Naive thymus-derived CD4-positive, alpha-beta T cell (primary cell): ENCODE measurements at regions not wholly inside any gene's neighbourhood (a gene's known extent, or its start where the extent isn't known, plus 50 kb on each side); places are given as distances from the start of the nearest gene placed in this dataset.

Experiments used
- ATAC-seq: fragments of 150-1000 bp; cut with Tn5 transposase; 2 replicates; pipeline ENCODE4 v1.10.0; 2021; ENCODE audit warnings: mild to moderate bottlenecking, moderate library complexity
- CTCF ChIA-PET: fragments of 350-600 bp; sonication (Branson Sonifier 250); formaldehyde crosslinking; loops from one replicate; lab custom pipeline; 2021; ENCODE audit warnings: antibody characterized with exemption; lab: Charles Lee
- POLR2A ChIA-PET: fragments of 350-600 bp; sonication (Branson Sonifier 250); formaldehyde crosslinking; loops from one replicate; lab custom pipeline; 2021; ENCODE audit warnings: antibody characterized with exemption, inconsistent platforms; lab: Charles Lee
- DNase-seq, 9 donors: peaks; one replicate each; pipeline versions ENCODE4 v3.0.0 to v3.0.0-alpha.2; 2020 to 2022; ENCODE audit warnings: mixed read lengths in 1 of 9
- H3K27ac ChIP-seq: one replicate; pipeline ENCODE4 v1.7.0; 2013; ENCODE audit warnings: mild to moderate bottlenecking, low read depth, low read length, moderate library complexity
- H3K27me3 ChIP-seq, 2 donors: one replicate each; pipeline ENCODE4 v1.7.0; 2013; ENCODE audit warnings: low read length in 2 of 2, mild to moderate bottlenecking in 2 of 2, moderate library complexity in 2 of 2; ENCODE audit not compliant: control insufficient read depth in 2 of 2, insufficient read depth in 2 of 2
- H3K36me3 ChIP-seq, 3 experiments: 1 replicate in 2 of 3; 2 replicates in 1 of 3; pipeline ENCODE4 v1.7.0; 2013; ENCODE audit warnings: low read length in 3 of 3, mild to moderate bottlenecking in 3 of 3, moderate library complexity in 1 of 3; ENCODE audit not compliant: insufficient read depth in 3 of 3, control insufficient read depth in 2 of 3
- H3K4me1 ChIP-seq, 2 donors: one replicate each; pipeline ENCODE4 v1.7.0; 2013; ENCODE audit warnings: low read length in 2 of 2, mild to moderate bottlenecking in 2 of 2, moderate library complexity in 1 of 2; ENCODE audit not compliant: control insufficient read depth in 2 of 2, insufficient read depth in 2 of 2
- H3K4me3 ChIP-seq: 2 replicates; pipeline ENCODE4 v1.7.0; 2013; ENCODE audit warnings: mild to moderate bottlenecking, low read length
- H3K9me3 ChIP-seq, 3 experiments: 1 replicate in 2 of 3; 2 replicates in 1 of 3; pipeline ENCODE4 v1.7.0; 2013; ENCODE audit warnings: low read length in 3 of 3; ENCODE audit not compliant: control insufficient read depth in 2 of 3
- H3K27ac Mint-ChIP-seq, 9 donors: one replicate each; pipeline ENCODE4 v1.8.0; 2020 to 2022; ENCODE audit warnings: mixed read lengths in 9 of 9, mild to moderate bottlenecking in 8 of 9, moderate library complexity in 5 of 9, inconsistent platforms in 2 of 9
- H3K27me3 Mint-ChIP-seq, 5 donors: one replicate each; pipeline ENCODE4 v1.8.0; 2021 to 2022; ENCODE audit warnings: mixed read lengths in 5 of 5, mild to moderate bottlenecking in 1 of 5
- H3K36me3 Mint-ChIP-seq, 5 donors: one replicate each; pipeline ENCODE4 v1.8.0; 2020 to 2022; ENCODE audit warnings: mixed read lengths in 5 of 5, mild to moderate bottlenecking in 3 of 5, inconsistent platforms in 1 of 5
- H3K4me1 Mint-ChIP-seq, 7 donors: one replicate each; pipeline ENCODE4 v1.8.0; 2020 to 2022; ENCODE audit warnings: mixed read lengths in 7 of 7, mild to moderate bottlenecking in 3 of 7, inconsistent platforms in 1 of 7
- H3K4me3 Mint-ChIP-seq, 10 donors: one replicate each; pipeline ENCODE4 v1.8.0; 2020 to 2022; ENCODE audit warnings: mild to moderate bottlenecking in 10 of 10, mixed read lengths in 10 of 10, moderate library complexity in 6 of 10, inconsistent platforms in 2 of 10
- H3K9me3 Mint-ChIP-seq, 11 donors: one replicate each; pipeline ENCODE4 v1.8.0; 2020 to 2022; ENCODE audit warnings: mixed read lengths in 11 of 11, mild to moderate bottlenecking in 4 of 11, inconsistent platforms in 1 of 11, moderate library complexity in 1 of 11
- intact Hi-C, 2 donors: fragments of 100-400 bp; cut with micrococcal nuclease; formaldehyde crosslinking; loops; one replicate each; pipeline ENCODE4 v1.15.1; 2023

GRCh38 chr4:111761531-111761930 lies 383.7 kb upstream of the FAM241A start:
- H3K27me3 Mint-ChIP-seq = no peaks in the 10 kb centered on the region
- ATAC-seq (no peak), DNase-seq (no peak)
- H3K4me1 ChIP-seq = no peaks in the 10 kb centered on the region
- no peaks in the 10 kb centered on the region for H3K36me3 Mint-ChIP-seq
- no peak overlapping the region for H3K4me3 ChIP-seq
- H3K9me3 ChIP-seq = no peaks in the 10 kb centered on the region
- no peaks in the 10 kb centered on the region for H3K4me1 Mint-ChIP-seq
- no peak overlapping the region for H3K27ac ChIP-seq
- POLR2A ChIA-PET = no interaction called here
- no peaks in the 10 kb centered on the region for H3K27me3 ChIP-seq
- H3K36me3 ChIP-seq = no peaks in the 10 kb centered on the region
- CTCF ChIA-PET = no interaction called here
- intact Hi-C loops = no loop called here
- no peak overlapping the region for H3K4me3 Mint-ChIP-seq
- H3K9me3 Mint-ChIP-seq = peaks cover 0 to 11% (median 0%) of the 10 kb centered on the region in 11 donors
- H3K27ac Mint-ChIP-seq = no peak overlapping the region

DNA sequence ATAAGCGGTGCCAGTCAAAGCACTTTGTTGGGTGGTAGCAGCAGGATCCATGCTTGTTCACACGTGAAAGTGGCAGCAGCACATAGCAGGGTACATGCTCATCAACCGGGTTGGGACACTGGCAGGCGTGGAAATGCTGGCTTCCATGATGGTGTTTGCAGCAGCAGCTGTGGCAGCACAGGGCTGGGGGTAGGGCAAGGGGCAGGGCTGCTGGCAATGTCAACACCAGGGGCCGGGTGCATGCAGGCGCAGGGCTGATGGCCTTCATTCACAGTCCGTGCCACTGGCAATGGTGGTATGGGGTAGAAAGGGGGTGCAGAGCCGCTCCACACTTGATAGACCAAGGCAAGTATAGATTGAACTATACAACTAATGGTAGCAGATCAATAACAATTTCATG lies 374.7 kb upstream of the FAM241A start:
- Mint-ChIP-seq H3K36me3 (no peaks in the 10 kb centered on the region), H3K27me3 (no peaks in the 10 kb centered on the region), H3K4me1 (no peaks in the 10 kb centered on the region), H3K4me3 (no peak overlapping the region), H3K27ac (no peak overlapping the region), H3K9me3 (peaks cover 0 to 22% (median 2%) of the 10 kb centered on the region in 11 donors)
- ATAC-seq (no peak), DNase-seq (no peak)
- H3K36me3 ChIP-seq = no peaks in the 10 kb centered on the region
- no peaks in the 10 kb centered on the region for H3K9me3 ChIP-seq
- no peaks in the 10 kb centered on the region for H3K27me3 ChIP-seq
- intact Hi-C loops = no loop called here
- H3K27ac ChIP-seq = no peak overlapping the region
- ChIA-PET CTCF (no interaction called here), POLR2A (no interaction called here)
- H3K4me1 ChIP-seq = no peaks in the 10 kb centered on the region
- no peak overlapping the region for H3K4me3 ChIP-seq

GRCh38 chr4:111773858-111774257 lies 371.4 kb upstream of the FAM241A start:
- ChIA-PET POLR2A (no interaction called here), CTCF (no interaction called here)
- Mint-ChIP-seq H3K9me3 (peaks cover 0 to 12% (median 0%) of the 10 kb centered on the region in 11 donors), H3K27ac (no peak overlapping the region), H3K36me3 (no peaks in the 10 kb centered on the region), H3K4me3 (no peak overlapping the region), H3K27me3 (no peaks in the 10 kb centered on the region), H3K4me1 (no peaks in the 10 kb centered on the region)
- H3K27me3 ChIP-seq = no peaks in the 10 kb centered on the region
- no peaks in the 10 kb centered on the region for H3K9me3 ChIP-seq
- ATAC-seq (no peak), DNase-seq (no peak)
- no peak overlapping the region for H3K27ac ChIP-seq
- no peaks in the 10 kb centered on the region for H3K4me1 ChIP-seq
- no peaks in the 10 kb centered on the region for H3K36me3 ChIP-seq
- H3K4me3 ChIP-seq = no peak overlapping the region
- intact Hi-C loops = no loop called here

GRCh38 chr4:111775556-111776297 lies 369.5 kb upstream of the FAM241A start:
- H3K4me3 ChIP-seq = no peak overlapping the region
- no peaks in the 10 kb centered on the region for H3K9me3 ChIP-seq
- no peaks in the 10 kb centered on the region for H3K36me3 ChIP-seq
- H3K4me3 Mint-ChIP-seq = no peak overlapping the region
- POLR2A ChIA-PET = no interaction called here
- ATAC-seq = no peak
- no peak overlapping the region for H3K27ac ChIP-seq
- CTCF ChIA-PET = no interaction called here
- no peaks in the 10 kb centered on the region for H3K4me1 ChIP-seq
- H3K27me3 Mint-ChIP-seq = no peaks in the 10 kb centered on the region
- H3K27ac Mint-ChIP-seq = no peak overlapping the region
- H3K27me3 ChIP-seq = no peaks in the 10 kb centered on the region
- peaks cover 0 to 6% (median 0%) of the 10 kb centered on the region in 11 donors for H3K9me3 Mint-ChIP-seq
- no peaks in the 10 kb centered on the region for H3K4me1 Mint-ChIP-seq
- intact Hi-C loops = no loop called here
- H3K36me3 Mint-ChIP-seq = no peaks in the 10 kb centered on the region
- DNase-seq = no peak

DNA sequence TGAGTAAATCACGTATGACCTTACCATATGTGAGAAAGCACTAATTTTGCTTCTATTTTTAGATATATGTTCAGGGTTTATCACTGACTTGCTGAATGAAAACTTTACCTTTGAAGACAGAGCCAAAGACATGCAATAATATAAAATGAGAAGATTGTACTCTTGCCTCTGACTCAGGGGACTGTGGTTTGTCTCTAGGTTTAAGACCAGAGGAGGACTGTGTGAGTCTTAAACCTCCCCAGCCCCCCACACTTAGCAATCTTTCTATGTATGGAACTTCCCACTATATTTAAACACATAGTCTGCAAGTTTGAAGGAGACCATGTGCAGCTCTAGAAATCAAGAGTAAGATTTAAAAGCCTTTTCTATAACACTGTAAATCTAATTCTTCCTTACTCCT lies 368.7 kb upstream of the FAM241A start:
- Histone ChIP-seq H3K9me3 (no peaks in the 10 kb centered on the region), H3K27ac (no peak overlapping the region), H3K4me1 (no peaks in the 10 kb centered on the region), H3K27me3 (no peaks in the 10 kb centered on the region), H3K4me3 (no peak overlapping the region), H3K36me3 (no peaks in the 10 kb centered on the region)
- ATAC-seq = no peak
- intact Hi-C loops = no loop called here
- ChIA-PET POLR2A (no interaction called here), CTCF (no interaction called here)
- Mint-ChIP-seq H3K27me3 (no peaks in the 10 kb centered on the region), H3K9me3 (peaks cover 0 to 6% (median 0%) of the 10 kb centered on the region in 11 donors), H3K36me3 (no peaks in the 10 kb centered on the region), H3K4me3 (no peak overlapping the region), H3K4me1 (no peaks in the 10 kb centered on the region), H3K27ac (no peak overlapping the region)
- no peak for DNase-seq

DNA sequence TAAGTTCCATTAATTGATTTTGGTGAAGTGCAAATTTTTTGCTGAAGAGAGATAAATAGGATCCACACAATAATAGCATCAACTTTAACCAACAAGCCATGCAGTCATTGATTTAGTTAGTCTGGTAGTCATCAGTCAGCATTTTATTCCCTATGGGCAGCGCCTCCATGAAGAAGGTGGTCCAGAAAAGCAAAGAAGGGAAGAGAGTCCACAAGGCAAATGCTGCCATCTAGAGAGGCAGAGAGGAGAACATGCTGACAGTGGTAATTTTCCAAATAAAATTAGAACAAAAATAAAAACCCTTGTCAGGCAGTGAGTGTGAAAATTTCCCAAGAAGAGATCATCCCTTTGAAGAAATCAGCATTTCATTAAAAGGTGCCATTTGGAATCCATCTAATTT lies 366.7 kb upstream of the FAM241A start:
- Mint-ChIP-seq H3K27me3 (no peaks in the 10 kb centered on the region), H3K27ac (no peak overlapping the region), H3K9me3 (peaks cover 0 to 6% (median 0%) of the 10 kb centered on the region in 11 donors), H3K4me1 (no peaks in the 10 kb centered on the region), H3K4me3 (no peak overlapping the region), H3K36me3 (no peaks in the 10 kb centered on the region)
- ChIA-PET POLR2A (no interaction called here), CTCF (no interaction called here)
- H3K27me3 ChIP-seq = no peaks in the 10 kb centered on the region
- H3K4me1 ChIP-seq = no peaks in the 10 kb centered on the region
- H3K9me3 ChIP-seq = no peaks in the 10 kb centered on the region
- H3K27ac ChIP-seq = no peak overlapping the region
- intact Hi-C loops = no loop called here
- H3K36me3 ChIP-seq = no peaks in the 10 kb centered on the region
- no peak for DNase-seq
- no peak overlapping the region for H3K4me3 ChIP-seq
- ATAC-seq = no peak

DNA sequence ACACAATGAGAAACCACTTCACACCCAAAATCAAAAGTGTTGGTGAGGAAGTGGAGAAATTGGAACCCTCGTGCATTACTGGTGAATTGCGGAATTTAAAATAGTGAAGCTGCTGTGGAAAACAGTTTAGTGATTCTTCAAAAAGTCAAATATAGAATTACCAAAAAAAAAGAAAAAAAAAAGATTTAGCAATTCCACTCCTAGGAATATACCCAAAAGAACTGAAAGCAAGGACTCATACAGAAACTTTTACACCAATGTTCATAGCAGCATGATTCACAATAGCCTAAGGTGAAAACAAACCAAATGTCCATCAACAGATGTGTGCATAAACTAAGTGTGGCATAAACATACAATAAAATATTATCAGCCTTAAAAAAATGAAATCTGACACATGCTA lies 364.3 kb upstream of the FAM241A start:
- Histone ChIP-seq H3K4me3 (no peak overlapping the region), H3K27me3 (no peaks in the 10 kb centered on the region), H3K4me1 (no peaks in the 10 kb centered on the region), H3K27ac (no peak overlapping the region), H3K9me3 (no peaks in the 10 kb centered on the region), H3K36me3 (no peaks in the 10 kb centered on the region)
- H3K27me3 Mint-ChIP-seq = no peaks in the 10 kb centered on the region
- H3K4me3 Mint-ChIP-seq = no peak overlapping the region
- H3K9me3 Mint-ChIP-seq = peaks cover 0 to 6% (median 0%) of the 10 kb centered on the region in 11 donors
- no peaks in the 10 kb centered on the region for H3K4me1 Mint-ChIP-seq
- no peak for DNase-seq
- CTCF ChIA-PET = no interaction called here
- no peaks in the 10 kb centered on the region for H3K36me3 Mint-ChIP-seq
- intact Hi-C loops = no loop called here
- no peak overlapping the region for H3K27ac Mint-ChIP-seq
- POLR2A ChIA-PET = no interaction called here
- no peak for ATAC-seq
